Esophagus squamous epithelium (tissue), 4 donors: ENCODE measurements at regions not wholly inside any gene's neighbourhood (a gene's known extent, or its start where the extent isn't known, plus 50 kb on each side); places are given as distances from the start of the nearest gene placed in this dataset.

ENCODE experiments used
- CTCF ChIP-seq, 6 experiments: fragments of 450-650 bp in 4 of 6; fragments of 200-600 bp in 2 of 6; sonication (generic) in 2 of 6; IDR thresholded peaks; one replicate each; pipeline ENCODE4 v1.5.1; 2016 to 2019; ENCODE audit warnings: antibody characterized with exemption in 6 of 6, mild to moderate bottlenecking in 4 of 6, moderate library complexity in 4 of 6
- POLR2A ChIP-seq, 4 donors: fragments of 450-650 bp; IDR thresholded peaks; one replicate each; pipeline ENCODE4 v1.6.1; 2017; ENCODE audit warnings: antibody characterized with exemption in 4 of 4, mild to moderate bottlenecking in 4 of 4, moderate library complexity in 3 of 4

- TF ChIP-seq CTCF (IDR thresholded peaks at IDR 0.05), result no peak
- no peak for TF ChIP-seq POLR2A (IDR thresholded peaks at IDR 0.05)
Observed at GRCh38 chr2:5359397-5359796, 332.8 kb upstream of the SOX11 start.
